Fibroblast of pulmonary artery (primary cell): ENCODE measurements at regions not wholly inside any gene's neighbourhood (a gene's known extent, or its start where the extent isn't known, plus 50 kb on each side); places are given as distances from the start of the nearest gene placed in this dataset.
"Not testable (repeated sequence)": the region's sequence is repeated elsewhere in the genome, so short reads cannot be mapped to it uniquely, and the experiment has no call there.

Experiments used
- DNase-seq: peaks from one replicate; pipeline ENCODE4 v3.0.0-alpha.2; 2010; ENCODE audit warnings: low read depth
- H3K4me3 ChIP-seq: replicated peaks from 2 replicates; pipeline ENCODE4 v1.5.1; 2011; ENCODE audit warnings: low read depth, mild to moderate bottlenecking, control low read depth, low read length, moderate library complexity
- TF ChIP-seq, protein P1 (sequence below): IDR thresholded peaks from 2 replicates; pipeline ENCODE4 v1.5.1; 2011; ENCODE audit warnings: mild to moderate bottlenecking, control low read depth, low read length, inconsistent platforms; ENCODE audit errors: missing control alignments

DNA sequence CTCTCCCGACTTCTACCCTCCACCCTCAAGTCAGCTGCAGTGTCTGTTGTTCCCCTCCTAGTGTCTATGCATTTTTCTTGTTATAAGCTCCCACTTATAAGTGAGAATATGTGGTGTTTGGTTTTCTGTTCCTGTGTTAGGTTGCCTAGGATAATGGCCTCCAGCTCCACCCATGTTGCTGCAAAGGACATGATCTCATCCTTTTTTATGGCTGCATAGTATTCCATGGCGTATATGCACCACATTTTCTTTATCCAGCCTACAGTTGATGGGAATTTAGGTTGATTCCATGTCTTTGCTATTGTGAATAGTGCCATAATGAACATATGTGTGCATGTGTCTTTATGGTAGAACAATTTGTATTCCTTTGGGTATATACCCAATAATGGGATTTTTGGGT lies 80.7 kb downstream of the SPTSSA start:
- not testable (repeated sequence) for H3K4me3 ChIP-seq, DNase-seq

DNA sequence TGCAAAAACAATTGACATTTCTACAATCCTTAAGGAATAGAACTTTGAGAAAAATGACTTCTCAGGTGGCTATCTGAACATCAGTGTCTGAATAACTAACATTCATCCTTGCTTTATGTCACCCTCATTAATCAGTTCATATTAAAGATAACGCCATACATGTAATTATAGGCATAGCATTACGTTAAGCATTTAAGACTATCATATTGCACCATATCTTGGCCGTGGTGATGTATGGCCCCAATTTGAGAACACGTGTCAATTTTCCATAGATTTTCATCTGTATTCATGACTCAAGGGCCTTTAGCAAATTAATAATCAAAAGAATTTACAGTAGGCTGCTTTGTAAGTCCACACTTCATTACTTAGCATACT lies 81.6 kb downstream of the SPTSSA start:
- DNase-seq = no peak
- TF ChIP-seq, protein P1, sequence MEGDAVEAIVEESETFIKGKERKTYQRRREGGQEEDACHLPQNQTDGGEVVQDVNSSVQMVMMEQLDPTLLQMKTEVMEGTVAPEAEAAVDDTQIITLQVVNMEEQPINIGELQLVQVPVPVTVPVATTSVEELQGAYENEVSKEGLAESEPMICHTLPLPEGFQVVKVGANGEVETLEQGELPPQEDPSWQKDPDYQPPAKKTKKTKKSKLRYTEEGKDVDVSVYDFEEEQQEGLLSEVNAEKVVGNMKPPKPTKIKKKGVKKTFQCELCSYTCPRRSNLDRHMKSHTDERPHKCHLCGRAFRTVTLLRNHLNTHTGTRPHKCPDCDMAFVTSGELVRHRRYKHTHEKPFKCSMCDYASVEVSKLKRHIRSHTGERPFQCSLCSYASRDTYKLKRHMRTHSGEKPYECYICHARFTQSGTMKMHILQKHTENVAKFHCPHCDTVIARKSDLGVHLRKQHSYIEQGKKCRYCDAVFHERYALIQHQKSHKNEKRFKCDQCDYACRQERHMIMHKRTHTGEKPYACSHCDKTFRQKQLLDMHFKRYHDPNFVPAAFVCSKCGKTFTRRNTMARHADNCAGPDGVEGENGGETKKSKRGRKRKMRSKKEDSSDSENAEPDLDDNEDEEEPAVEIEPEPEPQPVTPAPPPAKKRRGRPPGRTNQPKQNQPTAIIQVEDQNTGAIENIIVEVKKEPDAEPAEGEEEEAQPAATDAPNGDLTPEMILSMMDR = no peak
- no peak overlapping the region for H3K4me3 ChIP-seq

DNA sequence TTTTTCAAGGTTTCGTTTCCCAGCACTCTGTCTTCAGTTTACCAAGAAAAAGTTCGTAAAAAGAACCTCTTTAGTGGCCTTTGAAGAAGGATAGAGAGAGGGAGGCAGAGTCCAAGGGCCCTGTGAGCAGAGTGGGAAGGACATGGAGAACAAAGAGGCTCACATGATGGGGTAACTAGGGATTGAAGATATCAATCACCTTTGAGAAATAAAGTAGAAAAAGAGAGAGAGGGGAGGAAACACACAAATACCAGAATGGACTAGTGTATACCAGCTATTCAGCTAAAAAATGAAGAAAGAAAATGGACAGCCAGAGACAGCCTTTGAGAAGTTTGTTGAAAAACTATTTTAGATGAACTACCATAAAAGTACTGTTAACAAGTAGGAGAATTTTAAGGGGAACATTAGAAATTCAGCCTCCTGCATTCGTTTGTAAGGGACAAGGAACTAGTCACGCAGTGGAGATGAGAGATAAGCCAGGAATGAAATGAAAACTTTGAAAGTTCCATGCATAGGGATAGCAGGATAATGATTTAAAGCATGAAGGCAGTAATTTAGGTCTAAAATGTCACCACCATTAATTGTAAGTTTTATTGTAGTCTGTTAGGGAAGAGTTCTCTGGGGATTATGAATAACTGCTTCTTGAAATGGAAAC lies 82.1 kb downstream of the SPTSSA start:
- TF ChIP-seq, protein P1 = no peak
- no peak for DNase-seq
- H3K4me3 ChIP-seq = no peak overlapping the region

DNA sequence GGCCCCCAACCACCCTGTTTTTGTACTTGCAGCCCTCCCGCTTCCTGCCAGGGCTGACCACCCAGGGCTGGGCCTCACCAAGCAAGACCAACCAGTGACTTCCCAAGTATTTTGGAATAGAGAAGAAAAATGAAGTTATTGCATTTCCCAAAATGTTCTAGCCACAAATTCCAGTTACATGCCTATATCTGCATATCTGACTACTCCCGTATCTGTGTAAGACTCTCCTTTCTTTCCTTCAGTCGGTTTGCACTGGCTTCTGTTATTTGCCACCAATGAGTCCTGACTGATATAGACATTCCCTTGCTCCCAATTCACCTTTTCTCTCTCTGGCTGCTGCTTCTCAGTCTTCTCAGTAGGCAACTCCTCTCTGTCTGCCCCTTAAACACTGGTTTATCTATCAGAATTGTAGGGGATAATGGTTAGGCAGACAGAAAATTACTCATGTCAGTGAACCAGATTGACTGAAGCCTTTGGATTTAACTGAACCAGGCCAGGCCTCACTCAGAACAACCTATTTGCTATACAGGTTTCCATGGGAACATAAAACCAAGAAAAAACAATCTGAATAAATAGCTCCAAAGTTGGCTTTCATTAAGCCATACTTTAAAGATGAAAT lies 85.3 kb downstream of the SPTSSA start:
- TF ChIP-seq, protein P1 = no peak
- no peak overlapping the region for H3K4me3 ChIP-seq
- no peak for DNase-seq

DNA sequence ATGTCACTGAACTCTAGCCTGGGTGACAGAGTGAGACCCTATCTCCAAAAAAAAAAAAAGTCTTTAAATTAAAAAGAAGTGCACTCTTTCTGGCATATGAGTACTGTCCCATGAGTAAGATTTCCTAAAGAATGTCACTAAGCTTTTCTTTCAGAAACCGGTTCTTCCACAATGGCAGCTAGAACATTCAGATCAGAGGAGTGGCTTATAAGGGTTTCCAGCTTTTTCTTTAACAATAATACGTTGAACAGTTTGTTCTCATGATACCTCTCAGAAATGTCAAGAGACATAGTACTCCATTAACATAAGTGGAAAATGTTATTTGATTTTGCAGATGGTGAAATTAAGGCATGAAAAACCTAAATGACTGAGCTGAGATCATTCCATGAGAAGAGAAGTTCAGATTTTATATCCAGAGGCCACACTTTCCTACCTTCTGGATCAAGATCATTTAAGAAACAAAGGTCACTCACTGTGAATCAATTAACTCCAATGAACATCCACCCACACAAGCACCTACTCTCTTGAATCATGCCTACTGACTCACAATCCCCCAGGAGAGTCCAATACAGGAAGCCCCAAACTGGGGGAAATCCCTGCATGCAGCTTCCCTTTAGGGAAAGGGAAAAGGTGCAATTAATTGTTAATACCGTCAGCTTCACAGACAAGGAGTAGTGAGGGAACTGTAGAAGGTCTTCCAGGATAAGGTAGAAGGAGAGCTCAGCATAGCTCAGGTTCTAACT lies 86.9 kb downstream of the SPTSSA start:
- DNase-seq = no peak
- TF ChIP-seq, protein P1 = no peak
- H3K4me3 ChIP-seq = no peak overlapping the region

DNA sequence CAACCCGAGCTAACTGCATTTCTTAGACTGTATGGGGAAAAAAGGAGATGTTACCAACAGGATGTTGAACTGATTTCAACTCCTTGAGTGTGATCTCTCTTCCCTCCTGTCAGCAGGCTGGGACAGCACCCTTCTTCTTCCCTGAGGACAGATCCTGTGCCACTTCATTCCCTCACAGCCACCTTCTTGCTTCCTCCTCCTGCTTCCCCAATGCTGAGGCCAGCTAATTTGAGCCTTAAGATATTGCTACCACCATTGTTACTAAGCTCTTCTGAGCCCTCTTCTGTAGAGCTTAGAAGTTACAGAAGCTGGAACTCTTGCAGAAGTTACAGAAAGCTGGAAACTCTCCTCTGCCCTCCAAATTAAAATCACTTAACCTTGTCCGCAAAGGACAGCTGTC lies 88.8 kb downstream of the SPTSSA start:
- TF ChIP-seq, protein P1 = no peak
- no peak for DNase-seq
- no peak overlapping the region for H3K4me3 ChIP-seq

DNA sequence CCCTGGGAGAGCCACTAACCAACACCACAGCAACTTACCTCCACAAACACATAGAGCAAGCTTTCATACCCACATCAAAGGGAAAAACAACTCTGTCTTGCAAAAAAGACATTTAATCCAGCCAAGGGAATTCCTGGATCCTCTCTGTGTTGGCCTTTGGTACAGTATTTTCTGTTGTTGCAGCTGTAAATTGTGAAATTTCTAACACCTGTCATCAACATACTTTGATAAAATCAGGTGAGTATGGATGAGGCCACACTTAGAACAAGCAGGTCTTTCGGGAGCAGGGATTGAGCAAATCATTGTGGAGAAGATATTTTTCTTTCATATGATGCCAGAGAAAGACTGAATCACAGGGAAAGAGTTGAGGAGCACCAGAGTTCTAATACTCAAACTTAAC lies 89.3 kb downstream of the SPTSSA start:
- H3K4me3 ChIP-seq = no peak overlapping the region
- no peak for DNase-seq
- TF ChIP-seq, protein P1 = no peak
